HEK293 (cell line): ENCODE measurements at regions not wholly inside any gene's neighbourhood (a gene's known extent, or its start where the extent isn't known, plus 50 kb on each side); places are given as distances from the start of the nearest gene placed in this dataset.

Source experiments
- CTCF ChIA-PET: fragments of 350-600 bp; formaldehyde crosslinking; extraction: SDS; loops from one replicate; lab custom pipeline; 2021; ENCODE audit warnings: antibody characterized with exemption; lab: Yijun Ruan, JAX
- POLR2A ChIA-PET: fragments of 300-600 bp; formaldehyde crosslinking; extraction: SDS; loops from one replicate; lab custom pipeline; 2020; ENCODE audit warnings: antibody characterized with exemption, inconsistent platforms; lab: Yijun Ruan, JAX
- H3K27ac ChIP-seq: fragments of 200-500 bp; sonication (Bioruptor generic); 2 replicates; pipeline ENCODE4 v1.5.1; 2014; ENCODE audit warnings: low read depth, low read length, control low read depth, inconsistent platforms; ENCODE audit errors: extremely low read depth
- H3K36me3 ChIP-seq, 2 experiments: fragments of 200-500 bp in 1 of 2; sonication (Bioruptor generic) in 1 of 2; 1 replicate in 1 of 2; 2 replicates in 1 of 2; pipeline ENCODE4 v1.5.1; 2014 to 2017; ENCODE audit warnings: inconsistent platforms in 2 of 2, low read length in 2 of 2; ENCODE audit not compliant: control insufficient read depth in 2 of 2, insufficient read depth in 1 of 2
- H3K4me1 ChIP-seq: fragments of 200-500 bp; sonication (Bioruptor generic); 2 replicates; pipeline ENCODE4 v1.5.1; 2014; ENCODE audit warnings: mild to moderate bottlenecking, low read length, inconsistent platforms; ENCODE audit not compliant: control insufficient read depth, insufficient read depth
- H3K4me3 ChIP-seq: 2 replicates; pipeline ENCODE4 v1.5.1; 2011; ENCODE audit warnings: low read depth, mild to moderate bottlenecking, control low read depth, low read length, moderate library complexity
- H3K9me3 ChIP-seq: fragments of 200-500 bp; sonication (Bioruptor generic); 2 replicates; pipeline ENCODE4 v1.5.1; 2014; ENCODE audit warnings: low read depth, low read length, inconsistent platforms; ENCODE audit not compliant: control insufficient read depth, insufficient read depth
- GFI1B ChIP-seq: fragments of 450-650 bp; formaldehyde crosslinking; IDR thresholded peaks from 2 replicates; pipeline ENCODE4 v1.5.1; 2016; ENCODE audit warnings: missing biosample characterization, missing genetic modification characterization
- GLI4 ChIP-seq: fragments of 450-650 bp; formaldehyde crosslinking; IDR thresholded peaks from 2 replicates; pipeline ENCODE4 v1.5.1; 2016; ENCODE audit warnings: missing biosample characterization, missing genetic modification characterization
- KLF10 ChIP-seq: fragments of 450-650 bp; IDR thresholded peaks from 2 replicates; pipeline ENCODE4 v1.5.1; 2018; ENCODE audit warnings: missing biosample characterization, mild to moderate bottlenecking, missing genetic modification characterization
- SALL2 ChIP-seq: fragments of 450-650 bp; formaldehyde crosslinking; IDR thresholded peaks from 2 replicates; pipeline ENCODE4 v1.5.0; 2017; ENCODE audit warnings: missing biosample characterization, mild to moderate bottlenecking, missing genetic modification characterization, borderline replicate concordance
- ZEB2 ChIP-seq: fragments of 450-650 bp; formaldehyde crosslinking; IDR thresholded peaks from 2 replicates; pipeline ENCODE4 v1.5.1; 2016; ENCODE audit warnings: missing biosample characterization, missing genetic modification characterization
- ZNF10 ChIP-seq: fragments of 450-650 bp; formaldehyde crosslinking; IDR thresholded peaks from 2 replicates; pipeline ENCODE4 v1.5.1; 2017; ENCODE audit warnings: missing biosample characterization, missing genetic modification characterization
- ZNF174 ChIP-seq: fragments of 450-650 bp; formaldehyde crosslinking; IDR thresholded peaks from 2 replicates; pipeline ENCODE4 v1.5.0; 2017; ENCODE audit warnings: missing biosample characterization, mild to moderate bottlenecking, missing genetic modification characterization
- ZNF23 ChIP-seq: fragments of 450-650 bp; formaldehyde crosslinking; IDR thresholded peaks from 2 replicates; pipeline ENCODE4 v1.5.1; 2016; ENCODE audit warnings: missing biosample characterization, missing genetic modification characterization, borderline replicate concordance
- ZNF341 ChIP-seq: fragments of 450-650 bp; formaldehyde crosslinking; IDR thresholded peaks from 2 replicates; pipeline ENCODE4; 2016; ENCODE audit warnings: low read depth, missing biosample characterization, missing genetic modification characterization
- ZNF423 ChIP-seq: fragments of 450-650 bp; formaldehyde crosslinking; IDR thresholded peaks from 2 replicates; pipeline ENCODE4 v1.5.1; 2016; ENCODE audit warnings: missing biosample characterization, missing genetic modification characterization
- ZNF596 ChIP-seq: fragments of 450-650 bp; IDR thresholded peaks from 2 replicates; pipeline ENCODE4 v1.5.0; 2018; ENCODE audit warnings: missing biosample characterization, mild to moderate bottlenecking, missing genetic modification characterization, moderate library complexity
- ZNF610 ChIP-seq: fragments of 450-650 bp; formaldehyde crosslinking; IDR thresholded peaks from 2 replicates; pipeline ENCODE4 v1.5.1; 2016; ENCODE audit warnings: missing biosample characterization, missing genetic modification characterization, borderline replicate concordance
- ZNF660 ChIP-seq: fragments of 450-650 bp; IDR thresholded peaks from 2 replicates; pipeline ENCODE4 v1.5.1; 2018; ENCODE audit warnings: missing biosample characterization, mild to moderate bottlenecking, missing genetic modification characterization
- TF ChIP-seq, protein P1 (sequence below): fragments of 450-650 bp; formaldehyde crosslinking; IDR thresholded peaks from 2 replicates; pipeline ENCODE4 v1.5.1; 2016; ENCODE audit warnings: missing biosample characterization, missing genetic modification characterization, low read depth
- TF ChIP-seq, protein P2 (sequence below): fragments of 450-650 bp; formaldehyde crosslinking; IDR thresholded peaks from 2 replicates; pipeline ENCODE4 v1.5.1; 2017; ENCODE audit warnings: missing biosample characterization, mild to moderate bottlenecking, missing genetic modification characterization, moderate library complexity
- TF ChIP-seq, protein P3 (sequence below): IDR thresholded peaks from 2 replicates; pipeline ENCODE4 v1.6.1; 2011; ENCODE audit warnings: mild to moderate bottlenecking, low read depth, low read length, borderline replicate concordance
- TF ChIP-seq, protein P4 (sequence below): fragments of 450-650 bp; formaldehyde crosslinking; IDR thresholded peaks from 2 replicates; pipeline ENCODE4; 2016; ENCODE audit warnings: missing biosample characterization, missing genetic modification characterization
- TF ChIP-seq, protein P5 (sequence below): fragments of 450-650 bp; formaldehyde crosslinking; IDR thresholded peaks from 2 replicates; pipeline ENCODE4 v1.5.1; 2016; ENCODE audit warnings: missing biosample characterization, missing genetic modification characterization, borderline replicate concordance
- TF ChIP-seq, protein P6 (sequence below): fragments of 450-650 bp; formaldehyde crosslinking; IDR thresholded peaks from 2 replicates; pipeline ENCODE4 v1.5.1; 2016; ENCODE audit warnings: missing biosample characterization, missing genetic modification characterization
- TF ChIP-seq, protein P7 (sequence below): fragments of 450-650 bp; formaldehyde crosslinking; IDR thresholded peaks from 2 replicates; pipeline ENCODE4 v1.5.1; 2016; ENCODE audit warnings: missing biosample characterization, missing genetic modification characterization

DNA sequence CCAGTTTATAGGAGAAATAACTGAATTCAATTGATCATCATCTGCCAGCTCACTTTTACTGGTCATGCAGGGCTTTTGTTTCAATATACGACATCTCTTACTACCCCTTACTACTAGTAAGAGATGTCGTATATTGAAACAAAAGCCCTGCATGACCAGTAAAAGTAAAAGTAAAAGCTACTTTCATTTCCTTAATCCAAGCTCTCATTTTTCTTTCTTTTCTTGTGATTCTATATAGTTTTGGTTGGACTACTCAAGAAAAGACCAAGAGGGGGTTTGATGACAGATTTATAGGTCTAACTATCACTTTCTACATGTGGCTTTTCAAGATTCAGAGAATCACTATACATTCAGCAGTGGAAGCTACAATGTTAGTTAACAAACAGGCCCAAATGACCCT lies 1237.3 kb downstream of the ROBO2 start:
- ChIA-PET CTCF (interaction anchor here (2.3 kb wide), 1 partner anchor 369 kb away, joined by 5 read pairs; no protein-coding TSS in a partner anchor), POLR2A (no interaction called here)
- no peak overlapping the region for H3K27ac ChIP-seq
- no peak for TF ChIP-seq GLI4 (tag by site-specific recombination)
- TF ChIP-seq ZNF610 (tag by site-specific recombination) = no peak
- H3K9me3 ChIP-seq = no peaks in the 10 kb centered on the region
- no peaks in the 10 kb centered on the region for H3K4me1 ChIP-seq
- no peaks in the 10 kb centered on the region for H3K36me3 ChIP-seq
- H3K4me3 ChIP-seq = no peak overlapping the region

DNA sequence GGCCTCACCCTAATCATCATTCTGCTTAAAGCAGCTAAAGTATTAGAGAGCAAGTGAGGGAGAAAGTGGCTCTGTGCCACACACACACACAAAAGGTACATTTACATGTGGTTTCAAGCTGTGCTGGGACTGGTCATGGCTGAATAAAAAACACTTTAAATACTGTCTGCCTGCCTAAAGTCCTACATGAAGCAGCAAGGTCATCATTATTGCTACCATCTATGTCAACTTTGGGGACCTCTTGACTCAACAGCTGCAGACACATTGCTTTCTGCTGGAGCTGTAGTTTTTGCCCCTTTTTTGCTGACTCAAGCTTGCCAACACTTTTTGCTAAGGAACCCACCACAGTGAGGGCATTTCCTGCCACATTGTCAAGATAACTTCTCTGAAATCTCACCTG lies 1237.9 kb downstream of the ROBO2 start:
- Histone ChIP-seq H3K27ac (no peak overlapping the region), H3K4me3 (no peak overlapping the region), H3K9me3 (no peaks in the 10 kb centered on the region), H3K4me1 (no peaks in the 10 kb centered on the region), H3K36me3 (no peaks in the 10 kb centered on the region)
- ChIA-PET POLR2A (no interaction called here), CTCF (interaction anchor here (2.3 kb wide), 1 partner anchor 368 kb away, joined by 5 read pairs; no protein-coding TSS in a partner anchor)
- TF ChIP-seq ZNF341 (tag by site-specific recombination) (no peak), ZNF423 (tag by site-specific recombination) (no peak), SALL2 (no peak)
- TF ChIP-seq, protein P1, sequence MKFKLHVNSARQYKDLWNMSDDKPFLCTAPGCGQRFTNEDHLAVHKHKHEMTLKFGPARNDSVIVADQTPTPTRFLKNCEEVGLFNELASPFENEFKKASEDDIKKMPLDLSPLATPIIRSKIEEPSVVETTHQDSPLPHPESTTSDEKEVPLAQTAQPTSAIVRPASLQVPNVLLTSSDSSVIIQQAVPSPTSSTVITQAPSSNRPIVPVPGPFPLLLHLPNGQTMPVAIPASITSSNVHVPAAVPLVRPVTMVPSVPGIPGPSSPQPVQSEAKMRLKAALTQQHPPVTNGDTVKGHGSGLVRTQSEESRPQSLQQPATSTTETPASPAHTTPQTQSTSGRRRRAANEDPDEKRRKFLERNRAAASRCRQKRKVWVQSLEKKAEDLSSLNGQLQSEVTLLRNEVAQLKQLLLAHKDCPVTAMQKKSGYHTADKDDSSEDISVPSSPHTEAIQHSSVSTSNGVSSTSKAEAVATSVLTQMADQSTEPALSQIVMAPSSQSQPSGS = no peak
- TF ChIP-seq, protein P2, sequence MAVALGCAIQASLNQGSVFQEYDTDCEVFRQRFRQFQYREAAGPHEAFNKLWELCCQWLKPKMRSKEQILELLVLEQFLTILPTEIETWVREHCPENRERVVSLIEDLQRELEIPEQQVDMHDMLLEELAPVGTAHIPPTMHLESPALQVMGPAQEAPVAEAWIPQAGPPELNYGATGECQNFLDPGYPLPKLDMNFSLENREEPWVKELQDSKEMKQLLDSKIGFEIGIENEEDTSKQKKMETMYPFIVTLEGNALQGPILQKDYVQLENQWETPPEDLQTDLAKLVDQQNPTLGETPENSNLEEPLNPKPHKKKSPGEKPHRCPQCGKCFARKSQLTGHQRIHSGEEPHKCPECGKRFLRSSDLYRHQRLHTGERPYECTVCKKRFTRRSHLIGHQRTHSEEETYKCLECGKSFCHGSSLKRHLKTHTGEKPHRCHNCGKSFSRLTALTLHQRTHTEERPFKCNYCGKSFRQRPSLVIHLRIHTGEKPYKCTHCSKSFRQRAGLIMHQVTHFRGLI (tag by site-specific recombination) = no peak
- TF ChIP-seq, protein P3, sequence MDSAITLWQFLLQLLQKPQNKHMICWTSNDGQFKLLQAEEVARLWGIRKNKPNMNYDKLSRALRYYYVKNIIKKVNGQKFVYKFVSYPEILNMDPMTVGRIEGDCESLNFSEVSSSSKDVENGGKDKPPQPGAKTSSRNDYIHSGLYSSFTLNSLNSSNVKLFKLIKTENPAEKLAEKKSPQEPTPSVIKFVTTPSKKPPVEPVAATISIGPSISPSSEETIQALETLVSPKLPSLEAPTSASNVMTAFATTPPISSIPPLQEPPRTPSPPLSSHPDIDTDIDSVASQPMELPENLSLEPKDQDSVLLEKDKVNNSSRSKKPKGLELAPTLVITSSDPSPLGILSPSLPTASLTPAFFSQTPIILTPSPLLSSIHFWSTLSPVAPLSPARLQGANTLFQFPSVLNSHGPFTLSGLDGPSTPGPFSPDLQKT = no peak
- TF ChIP-seq, protein P4, sequence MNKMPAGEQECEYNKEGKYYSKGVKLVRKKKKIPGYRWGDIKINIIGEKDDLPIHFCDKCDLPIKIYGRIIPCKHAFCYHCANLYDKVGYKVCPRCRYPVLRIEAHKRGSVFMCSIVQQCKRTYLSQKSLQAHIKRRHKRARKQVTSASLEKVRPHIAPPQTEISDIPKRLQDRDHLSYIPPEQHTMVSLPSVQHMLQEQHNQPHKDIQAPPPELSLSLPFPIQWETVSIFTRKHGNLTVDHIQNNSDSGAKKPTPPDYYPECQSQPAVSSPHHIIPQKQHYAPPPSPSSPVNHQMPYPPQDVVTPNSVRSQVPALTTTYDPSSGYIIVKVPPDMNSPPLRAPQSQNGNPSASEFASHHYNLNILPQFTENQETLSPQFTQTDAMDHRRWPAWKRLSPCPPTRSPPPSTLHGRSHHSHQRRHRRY (tag by site-specific recombination) = no peak

DNA sequence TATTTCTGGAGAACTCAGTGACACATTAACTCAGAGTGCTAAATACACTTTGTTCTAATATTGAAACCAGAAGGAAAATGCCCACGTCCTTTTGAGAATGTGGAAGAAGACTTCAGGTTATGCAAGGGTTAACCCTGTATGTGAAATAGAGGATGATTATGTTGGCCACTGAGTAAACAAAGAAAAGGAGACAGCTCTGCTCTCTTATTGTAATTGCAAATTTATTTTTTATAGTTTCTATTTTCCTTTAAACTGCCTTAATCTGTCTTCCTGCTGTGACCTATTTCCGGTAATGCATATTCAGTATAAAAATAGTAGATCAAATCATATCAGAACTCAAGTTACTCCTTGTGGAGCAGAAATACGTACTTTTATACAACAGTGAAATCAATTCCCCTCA lies 1239.2 kb downstream of the ROBO2 start:
- POLR2A ChIA-PET = no interaction called here
- H3K9me3 ChIP-seq = no peaks in the 10 kb centered on the region
- no peaks in the 10 kb centered on the region for H3K4me1 ChIP-seq
- no peak overlapping the region for H3K4me3 ChIP-seq
- H3K36me3 ChIP-seq = no peaks in the 10 kb centered on the region
- no peak overlapping the region for H3K27ac ChIP-seq
- CTCF ChIA-PET = interaction anchor here (0.7 kb wide), 1 partner anchor 25 kb away, joined by 3 read pairs; no protein-coding TSS in a partner anchor
- no peak for TF ChIP-seq ZNF23
- TF ChIP-seq, protein P5, sequence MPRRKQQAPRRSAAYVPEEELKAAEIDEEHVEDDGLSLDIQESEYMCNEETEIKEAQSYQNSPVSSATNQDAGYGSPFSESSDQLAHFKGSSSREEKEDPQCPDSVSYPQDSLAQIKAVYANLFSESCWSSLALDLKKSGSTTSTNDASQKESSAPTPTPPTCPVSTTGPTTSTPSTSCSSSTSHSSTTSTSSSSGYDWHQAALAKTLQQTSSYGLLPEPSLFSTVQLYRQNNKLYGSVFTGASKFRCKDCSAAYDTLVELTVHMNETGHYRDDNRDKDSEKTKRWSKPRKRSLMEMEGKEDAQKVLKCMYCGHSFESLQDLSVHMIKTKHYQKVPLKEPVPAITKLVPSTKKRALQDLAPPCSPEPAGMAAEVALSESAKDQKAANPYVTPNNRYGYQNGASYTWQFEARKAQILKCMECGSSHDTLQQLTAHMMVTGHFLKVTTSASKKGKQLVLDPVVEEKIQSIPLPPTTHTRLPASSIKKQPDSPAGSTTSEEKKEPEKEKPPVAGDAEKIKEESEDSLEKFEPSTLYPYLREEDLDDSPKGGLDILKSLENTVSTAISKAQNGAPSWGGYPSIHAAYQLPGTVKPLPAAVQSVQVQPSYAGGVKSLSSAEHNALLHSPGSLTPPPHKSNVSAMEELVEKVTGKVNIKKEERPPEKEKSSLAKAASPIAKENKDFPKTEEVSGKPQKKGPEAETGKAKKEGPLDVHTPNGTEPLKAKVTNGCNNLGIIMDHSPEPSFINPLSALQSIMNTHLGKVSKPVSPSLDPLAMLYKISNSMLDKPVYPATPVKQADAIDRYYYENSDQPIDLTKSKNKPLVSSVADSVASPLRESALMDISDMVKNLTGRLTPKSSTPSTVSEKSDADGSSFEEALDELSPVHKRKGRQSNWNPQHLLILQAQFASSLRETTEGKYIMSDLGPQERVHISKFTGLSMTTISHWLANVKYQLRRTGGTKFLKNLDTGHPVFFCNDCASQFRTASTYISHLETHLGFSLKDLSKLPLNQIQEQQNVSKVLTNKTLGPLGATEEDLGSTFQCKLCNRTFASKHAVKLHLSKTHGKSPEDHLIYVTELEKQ (tag by site-specific recombination) = no peak
- TF ChIP-seq GFI1B (tag by site-specific recombination) = no peak
- TF ChIP-seq ZNF174 (tag by site-specific recombination) = no peak
- TF ChIP-seq, protein P6, sequence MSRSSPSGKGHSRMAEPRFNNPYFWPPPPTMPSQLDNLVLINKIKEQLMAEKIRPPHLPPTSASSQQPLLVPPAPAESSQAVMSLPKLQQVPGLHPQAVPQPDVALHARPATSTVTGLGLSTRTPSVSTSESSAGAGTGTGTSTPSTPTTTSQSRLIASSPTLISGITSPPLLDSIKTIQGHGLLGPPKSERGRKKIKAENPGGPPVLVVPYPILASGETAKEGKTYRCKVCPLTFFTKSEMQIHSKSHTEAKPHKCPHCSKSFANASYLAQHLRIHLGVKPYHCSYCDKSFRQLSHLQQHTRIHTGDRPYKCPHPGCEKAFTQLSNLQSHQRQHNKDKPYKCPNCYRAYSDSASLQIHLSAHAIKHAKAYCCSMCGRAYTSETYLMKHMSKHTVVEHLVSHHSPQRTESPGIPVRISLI (tag by site-specific recombination) = no peak
- no peak for TF ChIP-seq ZNF660 (tag by site-specific recombination)
- no peak for TF ChIP-seq ZEB2
- TF ChIP-seq KLF10 (tag by site-specific recombination) = no peak
- TF ChIP-seq ZNF10 (tag by site-specific recombination) = no peak
- no peak for TF ChIP-seq ZNF596 (tag by site-specific recombination)
- TF ChIP-seq, protein P7, sequence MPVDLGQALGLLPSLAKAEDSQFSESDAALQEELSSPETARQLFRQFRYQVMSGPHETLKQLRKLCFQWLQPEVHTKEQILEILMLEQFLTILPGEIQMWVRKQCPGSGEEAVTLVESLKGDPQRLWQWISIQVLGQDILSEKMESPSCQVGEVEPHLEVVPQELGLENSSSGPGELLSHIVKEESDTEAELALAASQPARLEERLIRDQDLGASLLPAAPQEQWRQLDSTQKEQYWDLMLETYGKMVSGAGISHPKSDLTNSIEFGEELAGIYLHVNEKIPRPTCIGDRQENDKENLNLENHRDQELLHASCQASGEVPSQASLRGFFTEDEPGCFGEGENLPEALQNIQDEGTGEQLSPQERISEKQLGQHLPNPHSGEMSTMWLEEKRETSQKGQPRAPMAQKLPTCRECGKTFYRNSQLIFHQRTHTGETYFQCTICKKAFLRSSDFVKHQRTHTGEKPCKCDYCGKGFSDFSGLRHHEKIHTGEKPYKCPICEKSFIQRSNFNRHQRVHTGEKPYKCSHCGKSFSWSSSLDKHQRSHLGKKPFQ = no peak
